K562 (cell line): ENCODE measurements at regions not wholly inside any gene's neighbourhood (a gene's known extent, or its start where the extent isn't known, plus 50 kb on each side); places are given as distances from the start of the nearest gene placed in this dataset.

Experiments used
- ATAC-seq: fragments of 200-7000 bp; cut with Tn5 transposase; 3 replicates; pipeline ENCODE4 v1.9.1; 2020; ENCODE audit warnings: moderate library complexity
- BruUV-seq: library from RNA; stranded (reverse); fragments of 400-500 nt; replicated peaks from 2 replicates; lab custom pipeline; 2021; lab: Mats Ljungman, UMichigan
- CTCF ChIA-PET: fragments of 300-600 bp; formaldehyde crosslinking; extraction: SDS; loops from one replicate; lab custom pipeline; 2021; ENCODE audit warnings: low intra/inter-chr PET ratio; lab: Yijun Ruan, JAX
- POLR2A ChIA-PET: fragments of 300-600, 350-650 bp; sonication (Branson Sonifier 250); formaldehyde crosslinking; extraction: SDS; loops from one replicate; lab custom pipeline; 2021; ENCODE audit warnings: antibody characterized with exemption, inconsistent platforms; lab: Yijun Ruan, JAX
- DNase-seq, 4 experiments: peaks; one replicate each; pipeline versions ENCODE4 v3.0.0 to v3.0.0-alpha.2; 2011 to 2018; ENCODE audit warnings: low spot score in 3 of 4, mixed read lengths in 3 of 4; ENCODE audit errors: extremely low read depth in 1 of 4
- FAIRE-seq: peaks from 2 replicates; lab custom pipeline; 2011; peaks lifted over from hg19 to GRCh38; lab: Jason Lieb, UNC
- H2AFZ ChIP-seq: 2 replicates; pipeline ENCODE4 v1.6.0; 2011; ENCODE audit warnings: low read depth, low read length, control low read depth, inconsistent platforms
- H3K27ac ChIP-seq: fragments of 200-600 bp; 3 replicates; pipeline ENCODE4 v1.8.0; 2011; ENCODE audit warnings: low read depth, mild to moderate bottlenecking, control low read depth, inconsistent platforms, low read length, moderate library complexity, mixed read lengths; ENCODE audit errors: extremely low read depth
- H3K27me3 ChIP-seq, 2 experiments: fragments of 300-600 bp in 1 of 2; 2 replicates in 1 of 2; 3 replicates in 1 of 2; pipeline versions ENCODE4 v1.6.0 to v1.8.0; 2011; ENCODE audit warnings: inconsistent platforms in 2 of 2, low read length in 2 of 2, mild to moderate bottlenecking in 1 of 2, mixed read lengths in 1 of 2, moderate library complexity in 1 of 2; ENCODE audit not compliant: control insufficient read depth in 2 of 2, insufficient read depth in 2 of 2
- H3K36me3 ChIP-seq: fragments of 300-600 bp; 3 replicates; pipeline ENCODE4 v1.8.0; 2011; ENCODE audit warnings: mild to moderate bottlenecking, low read length, inconsistent platforms; ENCODE audit not compliant: control insufficient read depth, insufficient read depth
- H3K4me1 ChIP-seq, 2 experiments: fragments of 200-600 bp in 1 of 2; replicated peaks in 1 of 2; 2 replicates in 1 of 2; 3 replicates in 1 of 2; pipeline versions ENCODE4 v1.5.1 to v1.8.0; 2011; ENCODE audit warnings: inconsistent platforms in 2 of 2, low read length in 2 of 2, mild to moderate bottlenecking in 1 of 2, mixed read lengths in 1 of 2, moderate library complexity in 1 of 2; ENCODE audit not compliant: control insufficient read depth in 2 of 2, insufficient read depth in 2 of 2
- H3K4me2 ChIP-seq: 2 replicates; pipeline ENCODE4 v1.6.1; 2011; ENCODE audit warnings: low read length, control low read depth, inconsistent platforms, mixed read lengths; ENCODE audit not compliant: insufficient read depth
- H3K4me3 ChIP-seq: fragments of 200-600 bp; sonication (generic), shearing (Covaris generic); 2 replicates; pipeline ENCODE4 v1.5.1; 2016; ENCODE audit warnings: control low read depth, inconsistent platforms
- H3K79me2 ChIP-seq: fragments of 200-600 bp; 3 replicates; pipeline ENCODE4 v1.8.0; 2011; ENCODE audit warnings: low read length, inconsistent platforms; ENCODE audit not compliant: control insufficient read depth, insufficient read depth
- H3K9ac ChIP-seq, 2 experiments: 2 replicates each; pipeline versions ENCODE4 v1.6.0 to v1.6.1; 2011; ENCODE audit warnings: low read depth in 2 of 2, low read length in 2 of 2, control low read depth in 1 of 2, inconsistent platforms in 1 of 2, mild to moderate bottlenecking in 1 of 2, mixed read lengths in 1 of 2; ENCODE audit not compliant: insufficient read depth in 1 of 2
- H3K9me1 ChIP-seq: one replicate; pipeline ENCODE4 v1.6.0; 2011; ENCODE audit warnings: inconsistent platforms, mild to moderate bottlenecking, low read length, moderate library complexity; ENCODE audit not compliant: control insufficient read depth, insufficient read depth
- H3K9me3 ChIP-seq: replicated peaks from 2 replicates; pipeline ENCODE4 v1.5.1; 2011; ENCODE audit warnings: low read depth, low read length, inconsistent platforms; ENCODE audit not compliant: control insufficient read depth, insufficient read depth
- H4K20me1 ChIP-seq: replicated peaks from 2 replicates; pipeline ENCODE4 v1.6.1; 2011; ENCODE audit warnings: low read length, inconsistent platforms, mixed read lengths; ENCODE audit not compliant: control insufficient read depth, insufficient read depth
- CBFA2T2 ChIP-seq: fragments of 450-650 bp; conservative IDR thresholded peaks from 2 replicates; pipeline ENCODE4 v1.6.1; 2017; ENCODE audit warnings: mild to moderate bottlenecking
- CCNT2 ChIP-seq: IDR thresholded peaks from 2 replicates; pipeline ENCODE4 v1.6.1; 2011; ENCODE audit warnings: borderline replicate concordance, low read depth, mild to moderate bottlenecking, moderate library complexity, mixed read lengths, low read length; ENCODE audit not compliant: insufficient read length; ENCODE audit errors: extremely low read depth
- CLOCK ChIP-seq: fragments of 250-450 bp; sonication (Bioruptor Pico); IDR thresholded peaks from 2 replicates; pipeline ENCODE4 v1.4.0; 2020; ENCODE audit warnings: mild to moderate bottlenecking, moderate library complexity, borderline replicate concordance
- GATAD2B ChIP-seq: fragments of 450-650 bp; IDR thresholded peaks from 2 replicates; pipeline ENCODE4 v1.6.1; 2017; ENCODE audit warnings: mild to moderate bottlenecking, borderline replicate concordance
- HNRNPK ChIP-seq: fragments of 200-400 bp; formaldehyde crosslinking; IDR thresholded peaks from one replicate; pipeline ENCODE4 v1.6.1; 2018; ENCODE audit warnings: mild to moderate bottlenecking, low read depth, low read length; ENCODE audit not compliant: poor library complexity, severe bottlenecking
- KLF1 ChIP-seq: fragments of 450-650 bp; IDR thresholded peaks from 2 replicates; pipeline ENCODE4 v1.6.1; 2016; ENCODE audit warnings: missing genetic modification characterization, missing compliant biosample characterization
- LEF1 ChIP-seq: fragments of 450-650 bp; IDR thresholded peaks from 2 replicates; pipeline ENCODE4 v1.6.1; 2016; ENCODE audit warnings: mild to moderate bottlenecking
- MAFK ChIP-seq: IDR thresholded peaks from 2 replicates; pipeline ENCODE4 v1.6.1; 2011; ENCODE audit warnings: low read length, improper control_type of control experiment
- MAX ChIP-seq: sonication (generic); formaldehyde crosslinking; IDR thresholded peaks from 2 replicates; pipeline ENCODE4 v1.9.0; 2022; ENCODE audit warnings: mild to moderate bottlenecking, missing genetic modification reagents
- NFE2 ChIP-seq: IDR thresholded peaks from 2 replicates; pipeline ENCODE4 v1.6.1; 2014; ENCODE audit warnings: antibody characterized with exemption, low read depth
- NR1H2 ChIP-seq: sonication (generic); formaldehyde crosslinking; IDR thresholded peaks from 2 replicates; pipeline ENCODE4 v1.4.0; 2020; ENCODE audit warnings: mild to moderate bottlenecking, missing genetic modification reagents
- RBM34 ChIP-seq: fragments of 200-400 bp; formaldehyde crosslinking; IDR thresholded peaks from 2 replicates; pipeline ENCODE4 v1.6.1; 2018; ENCODE audit warnings: low read length, borderline replicate concordance; ENCODE audit not compliant: insufficient read depth
- SMAD3 ChIP-seq: fragments of 450-650 bp; formaldehyde crosslinking; conservative IDR thresholded peaks from 2 replicates; pipeline ENCODE4 v1.4.0; 2020; ENCODE audit warnings: mild to moderate bottlenecking
- SMARCC2 ChIP-seq: fragments of 450-650 bp; IDR thresholded peaks from 2 replicates; pipeline ENCODE4 v1.6.1; 2017; ENCODE audit warnings: antibody characterized with exemption, moderate library complexity, mild to moderate bottlenecking, low read depth
- TARDBP ChIP-seq: fragments of 450-650 bp; IDR thresholded peaks from 2 replicates; pipeline ENCODE4 v1.6.1; 2016
- TSC22D4 ChIP-seq: fragments of 450-650 bp; IDR thresholded peaks from 2 replicates; pipeline ENCODE4 v1.6.1; 2016; ENCODE audit warnings: missing genetic modification characterization, missing biosample characterization, control low read depth
- XRCC3 ChIP-seq: fragments of 450-650 bp; IDR thresholded peaks from 2 replicates; pipeline ENCODE4 v1.6.1; 2017; ENCODE audit warnings: mild to moderate bottlenecking, moderate library complexity
- ZFPM2 ChIP-seq: fragments of 250-450 bp; sonication (Bioruptor Pico); IDR thresholded peaks from 2 replicates; pipeline ENCODE4 v1.5.1; 2022; ENCODE audit warnings: mild to moderate bottlenecking
- ZNF316 ChIP-seq: fragments of 450-650 bp; IDR thresholded peaks from 2 replicates; pipeline ENCODE4 v1.6.1; 2016
- ZNF586 ChIP-seq: fragments of 450-650 bp; formaldehyde crosslinking; conservative IDR thresholded peaks from 2 replicates; pipeline ENCODE4 v1.4.0; 2020; ENCODE audit warnings: mild to moderate bottlenecking, moderate library complexity
- ZNF785 ChIP-seq: fragments of 250-450 bp; sonication (Bioruptor Pico); IDR thresholded peaks from 2 replicates; pipeline ENCODE4 v1.4.0; 2020; ENCODE audit warnings: mild to moderate bottlenecking
- WGBS: fragments of 100-300 bp; shearing (Covaris generic); methylation state at CpG from one replicate; pipeline ENCODE4 v1.1.6; 2016; ENCODE audit warnings: low coverage, mixed read lengths; ENCODE audit not compliant: insufficient coverage; ENCODE audit errors: missing lambda C conversion rate; 5-methylcytosine and 5-hydroxymethylcytosine counted together
- in situ Hi-C: fragments of 300-500 bp; cut with MboI; formaldehyde crosslinking; loops from 4 replicates; pipeline ENCODE4 v1.15.0; 2018; ENCODE audit warnings: inconsistent platforms, mixed read lengths
- intact Hi-C: fragments of 100-400 bp; cut with micrococcal nuclease; formaldehyde crosslinking; loops from 2 replicates; pipeline ENCODE4 v1.14.2; 2022
- TF ChIP-seq, protein P1 (sequence below): fragments of 250-450 bp; sonication (Bioruptor Pico); IDR thresholded peaks from 2 replicates; pipeline ENCODE4 v1.8.0; 2021; ENCODE audit warnings: moderate library complexity, mild to moderate bottlenecking, inconsistent platforms
- TF ChIP-seq, protein P2 (sequence below): fragments of 450-650 bp; IDR thresholded peaks from one replicate; pipeline ENCODE4 v1.6.1; 2018; ENCODE audit warnings: mild to moderate bottlenecking, moderate library complexity; ENCODE audit not compliant: partially characterized antibody

DNA sequence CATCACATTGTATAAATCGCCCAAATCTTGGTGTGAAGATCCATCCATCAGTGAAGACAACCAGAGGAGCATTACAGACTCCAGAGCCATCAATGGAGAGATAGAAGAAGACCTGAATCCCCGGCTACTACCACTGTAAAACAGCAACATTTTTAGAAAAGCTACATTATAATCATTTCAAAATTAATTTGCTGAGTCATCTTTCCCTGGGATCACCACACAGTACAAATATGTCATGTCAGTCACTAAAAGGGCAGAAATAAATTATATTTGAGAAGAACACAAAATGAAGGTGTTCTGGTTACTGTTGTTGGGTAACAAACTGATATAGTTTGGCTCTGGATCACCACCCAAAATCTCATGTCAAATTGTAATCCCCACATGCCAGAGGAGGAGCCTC is 218.5 kb upstream of the STT3B start:
- Histone ChIP-seq H3K9me1 (no peaks in the 10 kb centered on the region), H3K79me2 (no peaks in the 10 kb centered on the region), H3K9ac (no peak overlapping the region), H3K27me3 (no peaks in the 10 kb centered on the region), H3K36me3 (no peaks in the 10 kb centered on the region), H3K4me1 (no peaks in the 10 kb centered on the region), H3K9me3 (no peaks in the 10 kb centered on the region), H3K4me2 (no peak overlapping the region), H3K4me3 (no peak overlapping the region), H2AFZ (no peak overlapping the region), H3K27ac (no peak overlapping the region), H4K20me1 (no peaks in the 10 kb centered on the region)
- WGBS = 0% methylated on average over 2 of the region's 2 CpGs
- DNase-seq (no peak), ATAC-seq (no peak), FAIRE-seq (no peak)
- ChIA-PET CTCF (no interaction called here), POLR2A (interaction anchor here (0.7 kb wide), 1 partner anchor 48 kb away, joined by 3 read pairs; no protein-coding TSS in a partner anchor)
- no TSS peak for BruUV-seq
- intact Hi-C loops = no loop called here
- in situ Hi-C loops = no loop called here
- TF ChIP-seq, protein P1, sequence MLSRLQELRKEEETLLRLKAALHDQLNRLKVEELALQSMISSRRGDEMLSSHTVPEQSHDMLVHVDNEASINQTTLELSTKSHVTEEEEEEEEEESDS = no peak
- TF ChIP-seq SMARCC2 (no peak), GATAD2B (no peak), RBM34 (no peak), MAX (no peak), NFE2 (peak; percentile 76), TSC22D4 (no peak), ZNF316 (peak; percentile 97), ZFPM2 (CRISPR knock-in tag) (no peak), ZNF586 (CRISPR knock-in tag) (no peak), TARDBP (no peak), CCNT2 (no peak), CLOCK (CRISPR knock-in tag) (no peak), NR1H2 (no peak), MAFK (peak; percentile 94), ZNF785 (CRISPR knock-in tag) (no peak), HNRNPK (no peak), XRCC3 (no peak), KLF1 (tag) (no peak), SMAD3 (CRISPR knock-in tag) (no peak), CBFA2T2 (no peak), LEF1 (no peak)
- TF ChIP-seq, protein P2, sequence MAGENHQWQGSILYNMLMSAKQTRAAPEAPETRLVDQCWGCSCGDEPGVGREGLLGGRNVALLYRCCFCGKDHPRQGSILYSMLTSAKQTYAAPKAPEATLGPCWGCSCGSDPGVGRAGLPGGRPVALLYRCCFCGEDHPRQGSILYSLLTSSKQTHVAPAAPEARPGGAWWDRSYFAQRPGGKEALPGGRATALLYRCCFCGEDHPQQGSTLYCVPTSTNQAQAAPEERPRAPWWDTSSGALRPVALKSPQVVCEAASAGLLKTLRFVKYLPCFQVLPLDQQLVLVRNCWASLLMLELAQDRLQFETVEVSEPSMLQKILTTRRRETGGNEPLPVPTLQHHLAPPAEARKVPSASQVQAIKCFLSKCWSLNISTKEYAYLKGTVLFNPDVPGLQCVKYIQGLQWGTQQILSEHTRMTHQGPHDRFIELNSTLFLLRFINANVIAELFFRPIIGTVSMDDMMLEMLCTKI = no peak
